HCT116 (cell line): ENCODE measurements at regions not wholly inside any gene's neighbourhood (a gene's known extent, or its start where the extent isn't known, plus 50 kb on each side); places are given as distances from the start of the nearest gene placed in this dataset.

Experiments used
- ATAC-seq: fragments of 200-7000 bp; cut with Tn5 transposase; 2 replicates; pipeline ENCODE4 v1.9.1; 2020; ENCODE audit warnings: mild to moderate bottlenecking, moderate library complexity
- BruUV-seq: library from RNA; stranded (reverse); fragments of 400-500 nt; replicated peaks from 2 replicates; lab custom pipeline; 2021; lab: Mats Ljungman, UMichigan
- CTCF ChIA-PET: fragments of 300-600 bp; sonication (Branson Sonifier 250); formaldehyde crosslinking; loops from one replicate; lab custom pipeline; 2021; ENCODE audit warnings: antibody characterized with exemption; lab: Charles Lee
- POLR2A ChIA-PET: fragments of 300-600, 350-600 bp; sonication (Branson Sonifier 250); formaldehyde crosslinking; loops from one replicate; lab custom pipeline; 2021; ENCODE audit warnings: antibody characterized with exemption; lab: Charles Lee
- RAD21 ChIA-PET, 2 experiments: fragments of 300-600 bp; sonication (Branson Sonifier 250); formaldehyde crosslinking; loops; one replicate each; lab custom pipeline; 2023; ENCODE audit warnings: low total read pairs in 2 of 2; ENCODE audit not compliant: uncharacterized antibody in 2 of 2, unreplicated experiment in 2 of 2, low non-redundant PET in 1 of 2; lab: Charles Lee
- DNase-seq: peaks from one replicate; pipeline ENCODE4 v3.0.0-alpha.2; 2010; ENCODE audit warnings: low read depth, low spot score
- H2AFZ ChIP-seq: fragments of 200-600 bp; shearing (Covaris generic), sonication (generic); 2 replicates; pipeline ENCODE4 v1.6.1; 2017; ENCODE audit warnings: low read depth, mixed run types, mixed read lengths, antibody characterized with exemption, low read length; ENCODE audit not compliant: poor library complexity, severe bottlenecking
- H3K27ac ChIP-seq: 2 replicates; pipeline ENCODE4 v1.5.1; 2012; ENCODE audit warnings: low read depth, low read length
- H3K27me3 ChIP-seq: fragments of 200-600 bp; sonication (generic); 2 replicates; pipeline ENCODE4 v1.6.1; 2016; ENCODE audit warnings: mixed run types, low read length, mixed read lengths; ENCODE audit not compliant: insufficient read depth
- H3K36me3 ChIP-seq, 2 experiments: fragments of 200-500 bp in 1 of 2; fragments of 200-600 bp in 1 of 2; sonication (Bioruptor generic) in 1 of 2; sonication (generic) in 1 of 2; 2 replicates each; pipeline versions ENCODE4 v1.5.1 to v1.6.1; 2014 to 2016; ENCODE audit warnings: low read length in 2 of 2, inconsistent platforms in 1 of 2, mixed read lengths in 1 of 2, mixed run types in 1 of 2; ENCODE audit not compliant: insufficient read depth in 2 of 2, control insufficient read depth in 1 of 2
- H3K4me1 ChIP-seq, 2 experiments: fragments of 200-600 bp in 1 of 2; sonication (generic) in 1 of 2; 2 replicates each; pipeline versions ENCODE4 v1.5.1 to v1.6.1; 2012 to 2017; ENCODE audit warnings: low read length in 2 of 2, inconsistent platforms in 1 of 2, mild to moderate bottlenecking in 1 of 2, mixed read lengths in 1 of 2, mixed run types in 1 of 2, moderate library complexity in 1 of 2; ENCODE audit not compliant: insufficient read depth in 2 of 2, control insufficient read depth in 1 of 2
- H3K4me2 ChIP-seq: fragments of 200-600 bp; sonication (generic); 2 replicates; pipeline ENCODE4 v1.6.1; 2017; ENCODE audit warnings: mixed run types, low read length, mixed read lengths
- H3K4me3 ChIP-seq, 2 experiments: fragments of 200-600 bp in 1 of 2; sonication (generic) in 1 of 2; replicated peaks in 1 of 2; 2 replicates each; pipeline ENCODE4 v1.5.1; 2011 to 2016; ENCODE audit warnings: low read length in 2 of 2, control low read depth in 1 of 2, low read depth in 1 of 2, mild to moderate bottlenecking in 1 of 2, mixed read lengths in 1 of 2, mixed run types in 1 of 2
- H3K79me2 ChIP-seq: fragments of 200-600 bp; sonication (generic); 2 replicates; pipeline ENCODE4 v1.6.1; 2017; ENCODE audit warnings: mild to moderate bottlenecking, mixed run types, low read length, moderate library complexity, mixed read lengths; ENCODE audit not compliant: insufficient read depth
- H3K9ac ChIP-seq: fragments of 200-600 bp; sonication (generic); 2 replicates; pipeline ENCODE4 v1.6.1; 2016; ENCODE audit warnings: low read length, mixed read lengths
- H3K9me2 ChIP-seq: fragments of 200-600 bp; sonication (generic), shearing (Covaris generic); 2 replicates; pipeline ENCODE4 v1.6.1; 2017; ENCODE audit warnings: mixed run types, mild to moderate bottlenecking, moderate library complexity; ENCODE audit not compliant: insufficient read depth
- H3K9me3 ChIP-seq, 2 experiments: fragments of 200-500 bp in 1 of 2; fragments of 200-600 bp in 1 of 2; sonication (Bioruptor generic) in 1 of 2; sonication (generic) in 1 of 2; 2 replicates each; pipeline ENCODE4 v1.6.1; 2014 to 2017; ENCODE audit warnings: low read length in 2 of 2, mixed read lengths in 2 of 2, inconsistent platforms in 1 of 2, low read depth in 1 of 2, mild to moderate bottlenecking in 1 of 2, mixed run types in 1 of 2, moderate library complexity in 1 of 2; ENCODE audit not compliant: control insufficient read depth in 1 of 2, insufficient read depth in 1 of 2
- H4K20me1 ChIP-seq: fragments of 200-600 bp; sonication (generic), shearing (Covaris generic); 2 replicates; pipeline ENCODE4 v1.6.1; 2017; ENCODE audit warnings: mixed run types, mild to moderate bottlenecking, moderate library complexity; ENCODE audit not compliant: insufficient read depth
- ATF3 ChIP-seq: IDR thresholded peaks from 2 replicates; pipeline ENCODE4 v1.6.1; 2012
- CBX3 ChIP-seq: IDR thresholded peaks from 2 replicates; pipeline ENCODE4 v1.6.1; 2012; ENCODE audit warnings: low read depth
- CEBPB ChIP-seq: IDR thresholded peaks from 2 replicates; pipeline ENCODE4 v1.6.1; 2012; ENCODE audit warnings: low read depth
- CTCF ChIP-seq, 3 experiments: fragments of 200-600 bp in 1 of 3; sonication (generic) in 1 of 3; IDR thresholded peaks in 2 of 3; conservative IDR thresholded peaks in 1 of 3; 2 replicates each; pipeline ENCODE4 v1.5.1; 2012 to 2017; ENCODE audit warnings: low read depth in 2 of 3, low read length in 2 of 3, antibody characterized with exemption in 1 of 3, borderline replicate concordance in 1 of 3, control low read depth in 1 of 3, mild to moderate bottlenecking in 1 of 3, mixed read lengths in 1 of 3, mixed run types in 1 of 3, moderate library complexity in 1 of 3; ENCODE audit not compliant: insufficient read depth in 1 of 3
- EGR1 ChIP-seq: IDR thresholded peaks from 2 replicates; pipeline ENCODE4 v1.6.1; 2012; ENCODE audit warnings: low read depth
- ELF1 ChIP-seq: IDR thresholded peaks from 2 replicates; pipeline ENCODE4 v1.6.1; 2012; ENCODE audit warnings: low read depth, borderline replicate concordance
- EZH2 ChIP-seq: fragments of 200-600 bp; sonication (generic); IDR thresholded peaks from 2 replicates; pipeline ENCODE4 v1.6.1; 2017; ENCODE audit warnings: antibody characterized with exemption, mixed run types
- EZH2phosphoT487 ChIP-seq: fragments of 200-600 bp; IDR thresholded peaks from 2 replicates; pipeline ENCODE4 v1.6.1; 2018; ENCODE audit warnings: antibody characterized with exemption, borderline replicate concordance
- FOSL1 ChIP-seq: IDR thresholded peaks from 2 replicates; pipeline ENCODE4 v1.6.1; 2012; ENCODE audit warnings: low read depth
- JUND ChIP-seq: IDR thresholded peaks from 2 replicates; pipeline ENCODE4 v1.6.1; 2012
- MAX ChIP-seq: IDR thresholded peaks from 2 replicates; pipeline ENCODE4 v1.6.1; 2012
- POLR2A ChIP-seq: IDR thresholded peaks from 2 replicates; pipeline ENCODE4 v1.7.0; 2011; ENCODE audit warnings: borderline replicate concordance; ENCODE audit not compliant: insufficient read depth, insufficient read length; ENCODE audit errors: extremely low read depth
- RAD21 ChIP-seq: IDR thresholded peaks from 2 replicates; pipeline ENCODE4 v1.6.1; 2012; ENCODE audit warnings: low read depth, mild to moderate bottlenecking
- SIN3A ChIP-seq: IDR thresholded peaks from 2 replicates; pipeline ENCODE4 v1.6.1; 2012; ENCODE audit warnings: low read depth
- SP1 ChIP-seq: IDR thresholded peaks from 2 replicates; pipeline ENCODE4 v1.6.1; 2012; ENCODE audit warnings: low read depth
- SRF ChIP-seq: IDR thresholded peaks from 2 replicates; pipeline ENCODE4 v1.6.1; 2012; ENCODE audit warnings: low read depth
- TCF7L2 ChIP-seq: IDR thresholded peaks from 2 replicates; pipeline ENCODE4 v1.7.0; 2011; ENCODE audit warnings: borderline replicate concordance, inconsistent platforms; ENCODE audit not compliant: insufficient read depth, insufficient read length; ENCODE audit errors: extremely low read depth
- YY1 ChIP-seq: IDR thresholded peaks from 2 replicates; pipeline ENCODE4 v1.6.1; 2011; ENCODE audit warnings: low read length, low read depth, moderate library complexity, mild to moderate bottlenecking; ENCODE audit not compliant: insufficient replicate concordance; ENCODE audit errors: extremely low read depth
- ZBTB33 ChIP-seq: IDR thresholded peaks from 2 replicates; pipeline ENCODE4 v1.6.1; 2011; ENCODE audit warnings: mild to moderate bottlenecking, low read length, moderate library complexity; ENCODE audit not compliant: insufficient replicate concordance; ENCODE audit errors: extremely low read depth
- ZFX ChIP-seq: fragments of 450-650 bp; IDR thresholded peaks from 2 replicates; pipeline ENCODE4 v1.6.1; 2017
- intact Hi-C: fragments of 100-400 bp; cut with micrococcal nuclease; formaldehyde crosslinking; loops from 2 replicates; pipeline ENCODE4 v1.10.0; 2022

- POLR2A ChIA-PET: no interaction called here
- H4K20me1 ChIP-seq: no peaks in the 10 kb centered on the region; the same call in 1 of the 2 replicates
- H3K9me2 ChIP-seq: no peaks in the 10 kb centered on the region
- no peaks in the 10 kb centered on the region for H3K79me2 ChIP-seq
- intact Hi-C loops: no loop called here
- H3K36me3 ChIP-seq: no peaks in the 10 kb centered on the region
- H3K27me3 ChIP-seq: peaks cover 23% of the 10 kb centered on the region
- no peaks in the 10 kb centered on the region for H3K9me3 ChIP-seq
- no peak overlapping the region for H3K27ac ChIP-seq
- DNase-seq (no peak), ATAC-seq (no peak)
- CTCF ChIA-PET: no interaction called here
- H3K9ac ChIP-seq: no peak overlapping the region
- RAD21 ChIA-PET: no interaction called here
- no peak overlapping the region for H3K4me2 ChIP-seq
- TF ChIP-seq ELF1 (no peak), SIN3A (no peak), EGR1 (no peak), POLR2A (no peak), SRF (no peak), SP1 (no peak), JUND (no peak), FOSL1 (no peak), CBX3 (no peak), TCF7L2 (no peak), CTCF (IDR thresholded peaks at IDR 0.05 in 2 of 3, conservative IDR thresholded peaks at IDR 0.05 in 1 of 3; ENCODE audit: borderline replicate concordance in 1 of 3, insufficient read depth in 1 of 3, low read depth in 2 of 3, low read length in 2 of 3) (no peak), EZH2 (no peak), MAX (no peak), CEBPB (no peak), YY1 (no peak), ATF3 (no peak), ZBTB33 (no peak), EZH2phosphoT487 (no peak), ZFX (no peak), RAD21 (no peak)
- no peak overlapping the region for H3K4me3 ChIP-seq
- H2AFZ ChIP-seq: no peak overlapping the region
- BruUV-seq: no TSS peak
- H3K4me1 ChIP-seq: no peaks in the 10 kb centered on the region
These were observed 53.8 kb upstream of the ADAMTS18 start for GRCh38 chr16:77488652-77489051.
